Activated CD4-positive, alpha-beta T cell treated with anti-CD3 and anti-CD28 coated beads for 24 hours (primary cell): ENCODE measurements at regions not wholly inside any gene's neighbourhood (a gene's known extent, or its start where the extent isn't known, plus 50 kb on each side); places are given as distances from the start of the nearest gene placed in this dataset.
"Not testable (repeated sequence)": the region's sequence is repeated elsewhere in the genome, so short reads cannot be mapped to it uniquely, and the experiment has no call there.

Source experiments
- DNase-seq, 2 donors: peaks; one replicate each; pipeline ENCODE4 v3.0.0-alpha.2; 2020; ENCODE audit warnings: low read depth in 2 of 2

GRCh38 chr2:109669731-109670130 lies 55.6 kb downstream of the SOWAHC start:
- DNase-seq: no peak

- no peak for DNase-seq
Measured at GRCh38 chr2:109670556-109671411, 56.6 kb downstream of the SOWAHC start.

GRCh38 chr2:109674894-109675534 lies 60.9 kb downstream of the SOWAHC start:
- DNase-seq: no peak

GRCh38 chr2:109675666-109676345 lies 61.6 kb downstream of the SOWAHC start:
- no peak for DNase-seq

GRCh38 chr2:109676346-109676902 lies 62.3 kb downstream of the SOWAHC start:
- DNase-seq: no peak

- not testable (repeated sequence) for DNase-seq
Measured at GRCh38 chr2:109677121-109677731, 63.1 kb downstream of the SOWAHC start.

- DNase-seq: no peak
Measured at GRCh38 chr2:109677835-109678580, 63.8 kb downstream of the SOWAHC start.

GRCh38 chr2:109678724-109679201 lies 64.6 kb downstream of the SOWAHC start:
- not testable (repeated sequence) for DNase-seq

- no peak for DNase-seq
Measured at GRCh38 chr2:109679225-109679624, 65.1 kb downstream of the SOWAHC start.

GRCh38 chr2:109679626-109680025 lies 65.5 kb downstream of the SOWAHC start:
- DNase-seq: no peak

- no peak for DNase-seq
Measured at GRCh38 chr2:109680523-109681297, 66.5 kb downstream of the SOWAHC start.

- no peak for DNase-seq
Measured at GRCh38 chr2:109681633-109682380, 67.6 kb downstream of the SOWAHC start.

- DNase-seq: no peak
Measured at GRCh38 chr2:109683452-109683851, 69.3 kb downstream of the SOWAHC start.

GRCh38 chr2:109685453-109685852 lies 71.3 kb downstream of the SOWAHC start:
- DNase-seq: no peak

- no peak for DNase-seq
Measured at GRCh38 chr2:109686921-109687320, 72.8 kb downstream of the SOWAHC start.

GRCh38 chr2:109689182-109689930 lies 75.2 kb downstream of the SOWAHC start:
- DNase-seq: no peak

GRCh38 chr2:109689973-109690372 lies 75.8 kb downstream of the SOWAHC start:
- no peak for DNase-seq

GRCh38 chr2:109690457-109690821 lies 76.3 kb downstream of the SOWAHC start:
- DNase-seq: no peak
